D721Med (cell line): ENCODE measurements at regions not wholly inside any gene's neighbourhood (a gene's known extent, or its start where the extent isn't known, plus 50 kb on each side); places are given as distances from the start of the nearest gene placed in this dataset.
A peak's percentile ranks its signal among the peaks of the same experiment; 100 is the strongest.
"Not testable (repeated sequence)": the region's sequence is repeated elsewhere in the genome, so short reads cannot be mapped to it uniquely, and the experiment has no call there.

Experiments
- DNase-seq: peaks from one replicate; pipeline ENCODE4 v3.0.0; 2011; ENCODE audit warnings: low spot score; ENCODE audit not compliant: insufficient read length
- FAIRE-seq: peaks from 2 replicates; lab custom pipeline; 2011; peaks lifted over from hg19 to GRCh38; lab: Jason Lieb, UNC
- CTCF ChIP-seq: IDR thresholded peaks from 2 replicates; pipeline ENCODE4 v1.5.1; 2012; ENCODE audit warnings: mild to moderate bottlenecking, control low read depth; ENCODE audit not compliant: insufficient read depth; ENCODE audit errors: missing control alignments

DNA sequence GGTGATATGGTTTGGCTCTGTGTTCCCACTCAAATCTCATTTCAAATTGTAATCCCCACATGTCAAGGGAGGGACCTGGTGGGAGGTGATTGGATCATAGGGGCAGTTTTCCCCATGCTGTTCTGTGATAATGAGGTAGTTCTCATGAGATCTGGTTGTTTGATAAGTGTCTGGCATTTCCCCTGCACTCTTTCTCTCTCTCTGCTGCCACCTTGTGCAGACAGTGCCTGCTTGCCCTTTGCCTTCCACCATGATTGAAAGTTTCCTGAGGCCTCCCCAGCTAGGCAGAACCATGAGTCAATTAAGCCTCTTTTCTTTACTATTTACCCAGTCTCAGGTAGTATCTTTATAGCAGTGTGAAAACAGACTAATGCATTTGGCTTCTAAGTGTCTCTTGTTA is 284.7 kb downstream of the ARPP21 start:
- FAIRE-seq: peak; percentile 84
- TF ChIP-seq CTCF: peak; percentile 45
- not testable (repeated sequence) for DNase-seq

GRCh38 chr3:35927441-35927840 is 288.1 kb downstream of the ARPP21 start:
- DNase-seq: no peak
- FAIRE-seq: no peak

DNA sequence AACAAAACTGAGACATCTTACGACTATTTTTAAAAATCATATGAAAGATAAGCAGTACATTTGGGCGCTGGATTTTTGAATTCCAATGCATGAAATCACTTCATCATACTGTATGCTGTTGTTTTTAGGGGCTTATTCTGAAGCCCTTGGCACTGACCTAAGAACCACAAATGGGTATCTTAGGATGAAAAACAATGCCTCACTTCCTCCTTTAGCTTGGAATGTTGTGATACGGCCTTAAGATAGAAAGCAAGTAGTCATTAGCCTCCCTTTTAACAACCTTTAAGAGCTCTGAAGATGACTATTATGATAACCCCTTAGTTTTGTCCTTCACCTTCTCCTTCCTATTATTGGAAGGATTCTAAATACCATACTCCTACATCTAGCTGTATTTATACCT is 289.8 kb downstream of the ARPP21 start:
- no peak for DNase-seq
- TF ChIP-seq CTCF: no peak
- no peak for FAIRE-seq

More at GRCh38 chr3:35927441-35927840, 288.1 kb downstream of the ARPP21 start:
- no peak for TF ChIP-seq CTCF

DNA sequence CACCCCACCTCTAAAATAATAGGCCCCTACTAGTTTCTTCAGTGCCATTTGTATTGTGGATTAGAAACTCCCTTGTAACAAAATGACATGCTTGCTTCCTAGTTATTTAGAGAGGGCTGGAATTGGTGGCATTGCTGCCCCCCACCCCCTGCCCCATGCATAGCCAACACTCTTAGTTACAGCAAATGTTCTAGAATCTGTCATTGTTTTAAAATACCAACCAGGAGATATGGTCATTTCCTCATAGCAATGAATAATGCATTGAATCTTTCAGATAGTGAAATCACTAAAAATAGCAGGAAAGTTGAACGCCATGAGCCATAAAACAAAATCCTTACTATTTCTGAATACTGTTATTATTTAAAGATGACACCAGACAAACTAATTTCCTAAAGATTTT is 292.5 kb downstream of the ARPP21 start:
- FAIRE-seq (no peak), DNase-seq (no peak)
- no peak for TF ChIP-seq CTCF

DNA sequence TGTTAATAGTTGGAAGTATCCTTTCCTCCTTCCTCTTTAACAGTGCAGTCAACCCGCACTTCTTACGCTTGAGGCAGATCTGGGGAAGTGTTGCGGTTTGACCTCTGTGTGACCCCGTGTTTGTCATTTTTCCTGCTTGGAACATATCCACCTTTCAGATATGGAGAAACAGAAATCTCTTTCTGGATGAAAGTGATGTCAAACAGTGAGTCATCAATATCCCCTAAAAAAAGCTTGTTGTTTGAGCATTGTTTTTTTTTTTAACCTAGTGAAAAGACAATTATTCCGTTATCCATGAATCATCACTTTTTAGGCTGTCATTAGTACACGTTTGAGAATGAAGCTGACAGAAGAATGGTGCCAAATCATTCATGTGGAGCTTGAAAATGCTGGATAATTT is 293.7 kb downstream of the ARPP21 start:
- no peak for TF ChIP-seq CTCF
- no peak for DNase-seq
- no peak for FAIRE-seq

- no peak for TF ChIP-seq CTCF
- DNase-seq (no peak), FAIRE-seq (no peak)
Observed at GRCh38 chr3:35936571-35936970, 297.2 kb downstream of the ARPP21 start.

- DNase-seq (no peak), FAIRE-seq (no peak)
- no peak for TF ChIP-seq CTCF
Observed at GRCh38 chr3:35944926-35945710, 305.8 kb downstream of the ARPP21 start.
